GM18505 (cell line): ENCODE measurements at regions not wholly inside any gene's neighbourhood (a gene's known extent, or its start where the extent isn't known, plus 50 kb on each side); places are given as distances from the start of the nearest gene placed in this dataset.

Source experiments
- ATAC-seq: cut with Tn5 transposase; IDR thresholded peaks from one replicate; pipeline ENCODE4 v1.9.1; 2021; ENCODE audit not compliant: unreplicated experiment
- POLR2A ChIP-seq: IDR thresholded peaks from 4 replicates; pipeline ENCODE4 v1.6.1; 2011; ENCODE audit warnings: borderline replicate concordance; ENCODE audit not compliant: insufficient read depth, insufficient read length; ENCODE audit errors: extremely low read depth

DNA sequence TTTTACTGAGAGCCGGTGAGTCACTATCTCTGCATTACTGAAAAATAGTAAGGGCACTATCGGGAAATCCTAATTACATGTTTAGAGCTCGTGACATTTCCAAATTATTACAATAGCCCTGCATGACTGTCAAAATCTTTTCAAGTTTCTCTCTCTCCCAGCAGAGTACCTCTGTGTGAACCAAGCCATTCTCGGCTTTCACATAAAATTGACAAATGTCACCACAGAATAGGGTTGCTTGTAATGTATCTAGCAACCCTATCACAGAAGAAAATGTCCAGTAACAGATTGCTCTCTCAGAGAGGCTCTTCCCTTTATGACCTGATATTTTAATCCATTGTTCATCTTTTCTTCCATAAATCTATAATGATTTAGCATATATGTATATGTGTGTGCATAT, 144.8 kb upstream of the GNPDA2 start:
- TF ChIP-seq POLR2A = no peak
- ATAC-seq = no peak

DNA sequence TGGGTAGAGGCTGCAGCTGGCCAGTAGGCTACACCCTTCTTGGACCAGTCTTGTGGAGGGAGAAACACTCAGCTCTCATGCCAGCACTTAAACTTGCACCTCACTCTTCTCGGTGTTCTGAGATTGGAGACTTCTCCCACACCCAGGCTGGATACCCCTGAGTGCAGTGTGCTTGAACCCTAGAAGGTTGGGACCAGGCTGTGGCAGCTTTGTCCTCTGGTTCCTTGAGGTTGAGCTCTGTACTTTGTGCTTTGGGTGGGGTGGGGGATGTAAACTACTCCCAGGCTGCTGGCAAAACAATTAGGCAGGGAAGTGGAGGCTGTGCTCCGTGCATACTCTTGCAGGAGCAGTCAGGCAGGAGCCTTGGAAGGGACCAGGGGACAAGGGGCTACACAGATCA, 143.6 kb upstream of the GNPDA2 start:
- no peak for ATAC-seq
- no peak for TF ChIP-seq POLR2A

DNA sequence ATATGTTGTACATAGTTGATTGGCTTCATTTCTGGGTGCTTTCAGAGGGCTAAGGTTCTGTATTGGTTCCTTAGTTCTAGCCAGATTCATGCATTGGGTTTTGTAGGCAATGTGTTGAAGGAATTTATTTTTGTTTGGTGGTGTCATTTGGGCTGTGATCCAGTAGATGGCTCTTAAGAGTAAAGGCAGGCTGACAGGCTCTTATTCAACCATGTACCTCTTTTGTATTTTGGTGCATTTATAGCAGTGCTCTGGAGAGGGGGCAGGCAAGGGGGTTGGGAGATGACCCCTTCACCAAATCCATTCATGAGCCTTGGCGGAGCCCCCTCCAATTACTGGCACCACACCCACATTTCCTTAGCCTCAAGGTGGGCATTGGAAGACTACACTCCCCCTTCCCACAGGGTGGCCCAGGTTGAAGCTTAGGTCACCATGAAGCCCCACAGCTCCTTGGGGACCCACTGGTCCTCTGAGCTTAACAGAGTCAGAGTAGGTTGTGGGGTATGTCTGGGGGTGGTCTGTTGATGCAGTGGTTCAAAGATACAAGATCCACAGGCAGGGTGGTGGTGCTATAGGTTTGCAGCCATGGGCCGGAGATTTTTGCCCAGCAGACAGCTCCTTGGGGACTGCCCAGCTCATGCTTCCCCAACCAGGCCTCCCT, 143.0 kb upstream of the GNPDA2 start:
- no peak for ATAC-seq
- no peak for TF ChIP-seq POLR2A

DNA sequence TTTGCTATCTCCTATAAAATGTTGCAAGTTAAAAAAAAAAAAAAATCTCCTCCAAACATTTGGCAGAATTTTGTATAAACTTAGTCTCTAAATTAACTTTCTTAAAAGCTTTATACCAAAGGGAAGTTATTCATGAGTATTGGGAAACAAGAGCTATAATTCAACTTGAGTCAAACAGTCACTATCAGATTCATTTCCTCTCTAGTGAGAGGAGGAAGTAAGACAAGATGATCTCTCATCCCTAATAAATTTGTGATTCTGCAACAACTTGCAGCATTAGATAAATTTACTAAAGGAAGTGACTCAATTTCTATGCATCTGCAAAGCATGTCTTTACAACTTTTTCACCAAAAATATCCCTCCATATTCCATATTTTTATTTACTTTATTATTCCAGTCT, 135.4 kb upstream of the GNPDA2 start:
- ATAC-seq = no peak

DNA sequence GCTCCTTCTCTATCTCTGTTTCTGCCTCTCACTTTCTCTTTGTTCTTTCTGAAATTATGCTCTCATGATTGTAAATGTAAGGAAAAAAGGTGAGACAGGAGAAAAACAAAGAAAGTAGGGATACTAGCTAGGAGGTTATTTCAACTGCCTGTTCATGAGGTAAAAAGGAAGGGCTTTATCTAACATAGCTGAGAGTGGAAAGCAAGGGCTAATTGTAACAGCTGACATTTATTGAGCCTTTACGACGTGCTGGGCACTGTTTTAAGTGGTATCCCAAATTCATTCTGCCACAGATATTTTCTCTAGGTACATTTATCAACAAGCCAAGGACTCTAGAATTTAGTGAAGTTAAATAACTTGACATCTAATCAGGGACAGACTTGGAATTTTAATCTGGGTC, 133.1 kb upstream of the GNPDA2 start:
- TF ChIP-seq POLR2A = no peak
- no peak for ATAC-seq

More for the DNA sequence above, 135.4 kb upstream of the GNPDA2 start:
- no peak for TF ChIP-seq POLR2A

DNA sequence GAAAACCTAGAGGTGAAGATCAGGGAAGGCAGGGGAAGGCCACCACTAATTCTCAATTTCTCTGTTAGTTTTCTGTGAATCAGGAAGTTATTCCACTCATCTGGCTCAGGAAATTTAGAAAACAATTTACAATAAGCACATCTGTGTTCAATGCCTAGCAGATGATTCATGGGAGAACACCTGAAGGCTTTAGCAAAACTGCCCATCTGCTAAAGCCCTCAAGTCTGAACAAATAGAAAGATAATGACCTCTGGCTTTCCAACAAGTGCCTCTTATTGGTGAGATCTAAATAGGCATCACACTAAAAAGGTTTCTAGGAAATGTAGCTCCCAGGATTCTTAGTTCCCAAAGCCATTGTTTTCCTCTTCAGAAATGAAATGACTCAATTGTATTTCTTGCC, 122.1 kb upstream of the GNPDA2 start:
- no peak for TF ChIP-seq POLR2A

DNA sequence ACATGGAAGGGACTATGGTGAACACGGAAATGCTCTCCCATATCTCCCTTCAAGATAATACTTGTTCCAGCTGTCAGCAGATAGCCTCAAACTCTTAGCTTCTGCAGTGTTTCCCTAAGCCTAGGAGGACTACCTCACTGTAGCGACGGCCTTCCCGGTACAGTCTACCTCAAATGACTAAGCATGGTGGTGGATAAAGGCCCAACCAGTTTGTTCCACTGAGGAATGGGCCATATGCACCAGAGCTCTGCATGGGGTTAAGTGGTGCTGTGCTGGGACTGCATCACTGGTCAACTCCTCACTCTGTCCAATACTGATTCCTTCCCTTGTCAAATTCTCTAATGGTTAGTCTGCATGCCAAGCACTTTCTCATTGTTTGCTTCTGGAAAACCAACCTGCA, 119.6 kb upstream of the GNPDA2 start:
- no peak for ATAC-seq

More for the DNA sequence above, 122.1 kb upstream of the GNPDA2 start:
- no peak for ATAC-seq

DNA sequence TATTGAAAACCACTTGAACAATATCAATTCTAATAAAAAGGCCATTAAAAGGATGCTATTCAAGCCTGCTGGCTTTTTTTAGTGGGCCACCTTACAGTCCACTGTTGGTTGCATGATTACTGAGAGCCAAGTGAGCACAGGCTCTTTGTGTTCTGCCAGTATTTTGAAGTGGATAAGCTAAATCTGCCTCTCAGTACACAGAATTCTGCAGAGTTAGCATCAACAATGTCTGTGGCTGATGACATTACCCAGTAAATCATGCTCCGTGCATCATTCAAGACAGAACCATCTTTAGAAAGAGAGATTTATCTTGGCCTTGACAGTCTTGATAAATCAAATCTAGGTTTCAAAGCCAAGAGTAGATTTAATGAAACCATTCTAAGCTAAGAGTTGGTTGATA, 119.0 kb upstream of the GNPDA2 start:
- no peak for ATAC-seq
- TF ChIP-seq POLR2A = no peak

More for the DNA sequence above, 119.6 kb upstream of the GNPDA2 start:
- TF ChIP-seq POLR2A = no peak

DNA sequence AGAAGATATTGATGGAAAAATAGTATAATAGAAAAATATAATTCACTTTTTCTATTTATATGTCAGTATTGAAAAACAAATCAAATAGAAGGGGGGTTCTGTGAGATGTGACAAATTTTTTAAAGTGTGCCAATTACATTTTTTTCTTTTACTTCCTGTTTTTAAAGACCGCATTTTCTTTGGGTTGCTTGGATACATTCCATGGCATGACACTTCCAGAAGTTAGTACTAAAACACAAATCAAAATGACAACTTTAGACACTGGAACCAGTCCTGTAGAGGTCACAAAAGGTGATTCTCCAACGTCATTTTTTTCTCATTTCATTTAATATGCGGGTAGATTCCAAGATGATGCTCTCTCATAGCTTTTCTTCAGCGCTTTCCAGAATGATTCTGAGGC, 116.2 kb upstream of the GNPDA2 start:
- ATAC-seq = no peak
- TF ChIP-seq POLR2A = no peak

DNA sequence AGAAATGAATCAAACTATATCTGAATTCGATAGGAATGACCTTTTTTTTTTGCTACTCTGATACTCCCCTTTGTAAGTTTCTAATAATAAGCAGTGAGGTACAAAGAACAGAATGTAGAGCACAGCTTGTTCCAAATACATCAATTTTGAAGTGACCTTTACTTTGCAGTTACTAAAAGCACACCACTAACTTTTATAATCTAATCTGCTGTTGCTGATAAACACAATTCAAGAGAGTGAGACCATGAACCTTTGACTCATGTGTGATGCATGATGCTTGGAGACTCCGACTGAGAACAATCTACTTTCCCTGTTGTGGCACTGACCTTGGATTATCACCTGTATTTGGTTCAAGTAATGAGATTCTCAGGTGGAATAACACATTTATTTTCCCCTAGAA, 91.6 kb upstream of the GNPDA2 start:
- ATAC-seq = no peak
- TF ChIP-seq POLR2A = no peak

DNA sequence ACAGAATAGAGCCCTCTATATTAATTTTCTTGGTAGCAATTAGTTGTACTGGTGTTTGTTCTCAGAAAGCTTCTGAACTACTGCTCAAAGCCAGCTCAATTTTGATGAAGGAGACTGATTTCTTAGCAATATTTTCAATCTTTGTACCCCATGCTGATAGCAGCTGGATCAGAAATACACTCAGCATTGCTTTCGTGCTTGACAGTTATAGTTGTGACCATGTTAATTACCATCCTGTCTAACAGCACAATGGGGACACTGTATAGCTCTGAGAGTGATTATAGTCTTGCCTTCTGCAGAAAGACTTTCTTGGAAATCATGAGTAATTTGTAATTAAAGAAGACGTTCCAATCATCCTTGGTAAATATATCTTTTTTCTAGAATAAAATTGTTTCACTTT, 79.7 kb upstream of the GNPDA2 start:
- TF ChIP-seq POLR2A = no peak
- no peak for ATAC-seq

DNA sequence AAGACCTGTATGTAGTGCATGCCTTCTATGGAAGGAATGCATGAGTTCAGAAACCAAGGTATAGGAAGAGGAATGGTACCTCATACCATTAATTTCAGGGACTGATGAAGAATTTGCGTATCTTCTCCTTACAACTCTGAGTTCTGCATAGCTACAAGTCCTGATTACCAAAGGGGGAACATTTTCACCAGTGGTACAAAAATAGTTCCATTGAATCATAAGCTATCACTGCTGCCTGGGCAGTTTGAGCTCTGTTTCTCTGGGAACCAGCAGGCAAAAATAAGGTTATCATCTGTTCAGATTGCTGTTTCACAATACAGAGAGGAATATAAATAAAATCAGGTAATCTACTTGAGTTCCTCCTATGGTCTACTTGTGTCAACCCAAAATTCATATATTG, 77.9 kb upstream of the GNPDA2 start:
- no peak for ATAC-seq
- no peak for TF ChIP-seq POLR2A

DNA sequence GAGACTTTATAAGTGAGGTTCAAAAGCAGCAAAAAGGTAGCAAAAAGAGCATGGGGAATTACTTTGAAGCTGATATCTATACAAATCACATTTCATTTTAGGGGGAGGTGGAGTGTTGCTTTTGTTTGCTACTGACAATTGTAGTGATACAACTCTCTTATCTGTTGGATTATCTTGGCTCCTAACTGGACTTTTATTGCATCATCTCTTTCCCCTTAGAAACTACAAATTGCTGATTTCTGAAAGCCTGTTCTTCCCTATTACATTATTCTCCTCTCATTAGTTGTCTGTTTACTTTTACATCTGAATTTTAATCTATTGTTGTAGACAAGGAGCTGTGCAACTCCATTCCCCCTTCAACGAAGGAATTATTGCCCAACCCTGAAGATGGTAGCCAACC, 75.0 kb upstream of the GNPDA2 start:
- TF ChIP-seq POLR2A = no peak
- no peak for ATAC-seq

DNA sequence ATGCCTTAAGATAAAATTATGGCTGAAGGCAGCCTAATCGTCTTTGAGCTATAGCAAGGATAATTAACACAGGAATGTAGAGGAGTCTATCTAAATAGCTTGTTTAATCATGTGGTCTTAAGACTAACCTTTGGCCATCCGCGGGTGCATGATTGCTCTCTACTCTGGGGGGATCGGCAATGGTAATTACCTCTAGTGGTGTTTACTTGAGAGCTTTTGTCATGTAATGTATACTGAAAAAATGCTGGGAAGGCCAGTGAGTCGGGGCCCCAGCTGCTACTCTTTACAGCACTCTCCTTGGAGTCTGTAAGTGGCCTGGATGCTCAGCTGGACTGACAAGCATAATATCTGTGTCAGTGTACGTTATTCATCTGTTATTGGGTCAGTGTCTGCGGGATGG, 65.5 kb upstream of the GNPDA2 start:
- ATAC-seq = no peak
- TF ChIP-seq POLR2A = no peak

DNA sequence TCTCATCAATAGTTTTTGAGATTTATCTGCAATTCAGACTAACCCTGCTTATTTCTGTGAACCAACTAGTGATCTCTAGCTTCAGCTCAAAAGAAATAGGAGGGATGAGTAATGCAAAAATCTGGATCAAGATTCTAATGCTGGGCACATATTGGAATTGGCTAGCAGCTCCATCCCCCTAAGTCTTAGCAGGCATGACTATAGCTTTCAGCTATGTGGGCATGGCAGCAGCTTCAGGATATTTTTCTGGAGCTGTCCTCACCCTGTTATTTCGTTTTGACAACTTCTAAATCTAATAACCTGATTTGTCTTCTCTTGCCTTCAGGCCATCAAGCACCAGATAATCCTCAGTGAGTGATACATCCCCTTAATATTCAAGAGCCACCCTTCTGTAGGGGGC, 50.8 kb upstream of the GNPDA2 start:
- TF ChIP-seq POLR2A = no peak
- ATAC-seq = no peak
